Ovary (tissue), 7 donors: ENCODE measurements at regions not wholly inside any gene's neighbourhood (a gene's known extent, or its start where the extent isn't known, plus 50 kb on each side); places are given as distances from the start of the nearest gene placed in this dataset.

Experiments used
- DNase-seq, 5 donors: peaks; one replicate each; pipeline ENCODE4 v3.0.0-alpha.2; 2019 to 2020
- H3K27ac ChIP-seq, 2 donors: fragments of 200-600 bp; one replicate each; pipeline versions ENCODE4 v1.5.1 to v1.8.0; 2019 to 2022
- H3K27me3 ChIP-seq: fragments of 200-600 bp; one replicate; pipeline ENCODE4 v1.8.0; 2022
- H3K36me3 ChIP-seq: fragments of 200-600 bp; sonication (generic); one replicate; pipeline ENCODE4 v1.5.1; 2019
- H3K4me1 ChIP-seq: one replicate; pipeline ENCODE4 v1.8.1; 2013; ENCODE audit warnings: mild to moderate bottlenecking, moderate library complexity; ENCODE audit not compliant: insufficient read depth
- H3K4me3 ChIP-seq: fragments of 200-600 bp; sonication (generic); one replicate; pipeline ENCODE4 v1.5.1; 2017
- H3K9me3 ChIP-seq, 2 donors: fragments of 200-600 bp in 1 of 2; sonication (generic) in 1 of 2; one replicate each; pipeline versions ENCODE4 v1.5.1 to v1.8.1; 2013 to 2019; ENCODE audit warnings: mild to moderate bottlenecking in 1 of 2, moderate library complexity in 1 of 2
- CTCF ChIP-seq, 3 donors: fragments of 450-650 bp in 2 of 3; fragments of 200-600 bp in 1 of 3; IDR thresholded peaks; one replicate each; pipeline versions ENCODE4 v1.5.1 to v1.8.0; 2016 to 2022; ENCODE audit warnings: antibody characterized with exemption in 3 of 3, mild to moderate bottlenecking in 1 of 3
- EP300 ChIP-seq: sonication (generic); formaldehyde crosslinking; IDR thresholded peaks from one replicate; pipeline ENCODE4 v1.6.1; 2017; ENCODE audit warnings: antibody characterized with exemption
- POLR2A ChIP-seq: fragments of 450-650 bp; IDR thresholded peaks from one replicate; pipeline ENCODE4 v1.6.1; 2017; ENCODE audit warnings: antibody characterized with exemption, mild to moderate bottlenecking, moderate library complexity
- WGBS, 3 donors: extraction: QIAGEN DNeasy Blood & Tissue Kit in 1 of 3; methylation state at CpG; one replicate each; pipeline versions ENCODE4 v1.1.5 to v1.1.7; 2013 to 2017; 5-methylcytosine and 5-hydroxymethylcytosine counted together
- intact Hi-C, 4 donors: fragments of 100-400 bp; cut with DNase I; formaldehyde crosslinking; loops; one replicate each; pipeline versions ENCODE4 v1.11.0 to v1.15.1; 2022 to 2023
- donor health status: DM: no; HTN: no; CAD: no; lungs with moderate emphysema.
- donor health status: DM: no; HTN: no; CAD: no.
- donor health status: Bipolar disorder and iron deficiency.
- donor health status: DM: no; HTN: no; CAD: no.
- donor health status: DM: yes; HTN: yes; CAD: no.

- H3K4me1 ChIP-seq, result no peaks in the 10 kb centered on the region
- TF ChIP-seq POLR2A (no peak), EP300 (no peak), CTCF (IDR thresholded peaks at IDR 0.05) (no peak)
- H3K27me3 ChIP-seq, result no peaks in the 10 kb centered on the region
- H3K9me3 ChIP-seq, result no peaks in the 10 kb centered on the region
- H3K4me3 ChIP-seq, result no peak overlapping the region
- intact Hi-C loops, result no loop called here
- H3K36me3 ChIP-seq, result no peaks in the 10 kb centered on the region
- DNase-seq, result no peak
- no peak overlapping the region for H3K27ac ChIP-seq
- WGBS, 3 donors, result 42 to 68% methylated on average over 1 of the region's 1 CpG; no CpG with 5 or more reads in 1 of the 3 donors
Measured at GRCh38 chr9:23372703-23373102, 453.3 kb downstream of the ELAVL2 start.

- no peak overlapping the region for H3K4me3 ChIP-seq
- no peaks in the 10 kb centered on the region for H3K36me3 ChIP-seq
- no peaks in the 10 kb centered on the region for H3K9me3 ChIP-seq
- no peaks in the 10 kb centered on the region for H3K27me3 ChIP-seq
- no peak for DNase-seq
- no peak overlapping the region for H3K27ac ChIP-seq
- 19 to 57% methylated on average over 2 of the region's 2 CpGs; no CpG with 5 or more reads in 1 of the 3 donors for WGBS, 3 donors
- intact Hi-C loops, result no loop called here
- TF ChIP-seq EP300 (no peak), CTCF (IDR thresholded peaks at IDR 0.05) (no peak), POLR2A (no peak)
- peaks cover 2% of the 10 kb centered on the region for H3K4me1 ChIP-seq
Measured at GRCh38 chr9:23375511-23375910, 450.5 kb downstream of the ELAVL2 start.

- H3K4me3 ChIP-seq, result no peak overlapping the region
- H3K9me3 ChIP-seq, result no peaks in the 10 kb centered on the region
- H3K27me3 ChIP-seq, result no peaks in the 10 kb centered on the region
- no peaks in the 10 kb centered on the region for H3K36me3 ChIP-seq
- DNase-seq, result no peak
- intact Hi-C loops, result loop anchor here in 1 of 4 donors (5.0 kb wide), 1 partner anchor 1902 kb away; no protein-coding TSS in a partner anchor
- TF ChIP-seq CTCF (IDR thresholded peaks at IDR 0.05), result no peak
- no peak for TF ChIP-seq POLR2A
- TF ChIP-seq EP300, result no peak
- H3K4me1 ChIP-seq, result peaks cover 2% of the 10 kb centered on the region
- no peak overlapping the region for H3K27ac ChIP-seq
- 47 to 67% (median 60%) methylated on average over 4 of the region's 4 CpGs for WGBS, 3 donors
Measured at GRCh38 chr9:23379842-23380241, 446.2 kb downstream of the ELAVL2 start.

- Histone ChIP-seq H3K27ac (no peak overlapping the region), H3K9me3 (no peaks in the 10 kb centered on the region), H3K27me3 (no peaks in the 10 kb centered on the region), H3K4me1 (peaks cover 2% of the 10 kb centered on the region), H3K4me3 (no peak overlapping the region), H3K36me3 (no peaks in the 10 kb centered on the region)
- TF ChIP-seq EP300 (no peak), POLR2A (no peak), CTCF (IDR thresholded peaks at IDR 0.05) (no peak)
- DNase-seq, result no peak
- intact Hi-C loops, result loop anchor here in 1 of 4 donors (5.0 kb wide), 1 partner anchor 1901 kb away; no protein-coding TSS in a partner anchor
Measured at GRCh38 chr9:23380821-23381220, 445.2 kb downstream of the ELAVL2 start.
